WERI-Rb-1 (cell line): ENCODE measurements at regions not wholly inside any gene's neighbourhood (a gene's known extent, or its start where the extent isn't known, plus 50 kb on each side); places are given as distances from the start of the nearest gene placed in this dataset.

Experiments used
- DNase-seq: peaks from one replicate; pipeline ENCODE4 v3.0.0-alpha.2; 2020
- H3K27ac ChIP-seq: fragments of 250-450 bp; sonication (Bioruptor Pico); 2 replicates; pipeline ENCODE4 v1.5.1; 2020; ENCODE audit warnings: mild to moderate bottlenecking, moderate library complexity
- H3K27me3 ChIP-seq: fragments of 250-450 bp; sonication (Bioruptor Pico); 2 replicates; pipeline ENCODE4 v1.5.1; 2021; ENCODE audit warnings: mild to moderate bottlenecking, low read depth, moderate library complexity; ENCODE audit not compliant: insufficient read depth, severe bottlenecking
- H3K36me3 ChIP-seq: fragments of 250-450 bp; sonication (Bioruptor Pico); 2 replicates; pipeline ENCODE4 v1.5.1; 2020; ENCODE audit warnings: mild to moderate bottlenecking, moderate library complexity
- H3K4me3 ChIP-seq: 2 replicates; pipeline ENCODE4 v1.5.1; 2011; ENCODE audit warnings: low read depth, mild to moderate bottlenecking, control low read depth, low read length
- H3K9me3 ChIP-seq: fragments of 250-450 bp; sonication (Bioruptor Pico); 2 replicates; pipeline ENCODE4 v1.5.1; 2021; ENCODE audit warnings: mild to moderate bottlenecking, moderate library complexity; ENCODE audit not compliant: severe bottlenecking
- CTCF ChIP-seq: IDR thresholded peaks from 2 replicates; pipeline ENCODE4 v1.5.1; 2011; ENCODE audit warnings: low read depth, mild to moderate bottlenecking, control low read depth, inconsistent platforms, low read length

DNA sequence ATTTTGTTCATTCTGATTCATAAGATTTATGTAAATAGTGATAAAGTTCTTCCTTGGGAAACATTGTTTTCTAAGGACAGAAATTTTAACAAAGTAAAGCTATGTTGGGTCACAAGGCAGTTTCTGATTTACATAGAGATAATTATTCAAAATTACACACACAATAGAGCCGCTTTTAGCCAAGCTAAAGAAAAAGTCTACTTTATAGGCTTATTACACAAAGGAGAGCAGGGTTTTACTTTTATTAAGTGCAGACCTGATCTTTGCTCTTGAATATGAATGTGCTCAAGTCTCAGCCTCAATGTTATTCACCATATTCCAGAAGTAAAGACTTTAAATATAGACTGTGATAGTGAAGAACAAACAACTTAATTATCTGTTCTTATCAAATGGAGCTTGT, 787.8 kb upstream of the LINC00305 start:
- Histone ChIP-seq H3K9me3 (no peaks in the 10 kb centered on the region), H3K4me3 (no peak overlapping the region), H3K27me3 (no peaks in the 10 kb centered on the region), H3K36me3 (no peaks in the 10 kb centered on the region), H3K27ac (no peak overlapping the region)
- no peak for DNase-seq
- TF ChIP-seq CTCF = no peak

DNA sequence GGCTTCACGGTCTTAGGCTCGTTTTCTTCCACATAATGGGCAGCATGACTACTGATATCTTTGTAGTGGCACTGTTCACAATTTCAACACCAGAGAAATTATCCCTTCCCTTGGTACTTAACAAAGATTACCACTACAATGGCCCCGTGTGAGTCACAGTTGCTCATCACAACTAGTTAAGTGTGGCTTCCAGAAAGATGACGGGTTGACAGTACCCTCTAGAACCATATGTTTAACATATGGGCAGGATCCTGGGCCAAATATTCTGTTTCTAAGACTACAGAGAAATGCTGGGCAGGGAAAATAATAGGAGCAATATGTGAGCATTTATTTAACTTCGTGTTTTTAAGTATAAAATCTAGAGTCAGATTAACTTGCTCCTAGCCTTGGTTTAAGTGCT, 780.1 kb upstream of the LINC00305 start:
- no peaks in the 10 kb centered on the region for H3K36me3 ChIP-seq
- no peak for DNase-seq
- no peak for TF ChIP-seq CTCF
- no peak overlapping the region for H3K27ac ChIP-seq
- H3K4me3 ChIP-seq = no peak overlapping the region
- H3K9me3 ChIP-seq = no peaks in the 10 kb centered on the region
- no peaks in the 10 kb centered on the region for H3K27me3 ChIP-seq

DNA sequence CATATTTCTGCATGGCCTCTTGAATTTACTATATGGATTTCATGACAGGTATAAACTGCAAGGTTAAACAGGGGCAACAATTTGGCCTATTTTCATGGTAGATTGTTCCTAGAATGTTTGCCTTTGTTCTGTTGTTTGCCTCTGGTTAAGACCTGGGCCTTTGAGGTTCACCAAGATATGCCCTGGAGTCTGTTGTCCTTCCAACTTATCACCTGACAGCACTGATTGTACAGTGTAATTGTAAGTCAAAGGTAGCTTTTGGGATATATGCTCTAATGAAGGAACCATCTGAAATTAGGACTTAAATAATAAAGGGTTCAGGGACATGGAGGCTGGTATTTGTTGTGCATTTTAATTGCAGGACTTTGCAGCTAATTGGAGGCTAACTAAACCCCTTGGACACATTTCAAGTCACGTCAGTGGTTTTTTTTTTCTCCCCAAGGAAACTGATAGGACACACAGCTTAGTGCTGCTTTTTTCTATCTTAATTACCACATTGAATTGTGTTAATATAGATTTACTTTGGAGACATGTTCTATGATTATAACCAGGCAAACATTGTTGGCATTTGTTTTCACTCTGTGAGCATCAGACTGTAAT, 771.2 kb upstream of the LINC00305 start:
- no peaks in the 10 kb centered on the region for H3K27me3 ChIP-seq
- no peak overlapping the region for H3K4me3 ChIP-seq
- TF ChIP-seq CTCF = no peak
- H3K27ac ChIP-seq = no peak overlapping the region
- H3K36me3 ChIP-seq = no peaks in the 10 kb centered on the region
- H3K9me3 ChIP-seq = no peaks in the 10 kb centered on the region
- DNase-seq = no peak

GRCh38 chr18:64918851-64919250, 770.0 kb upstream of the LINC00305 start:
- H3K27ac ChIP-seq = no peak overlapping the region
- H3K4me3 ChIP-seq = no peak overlapping the region
- H3K27me3 ChIP-seq = no peaks in the 10 kb centered on the region
- H3K36me3 ChIP-seq = no peaks in the 10 kb centered on the region
- DNase-seq = no peak
- no peaks in the 10 kb centered on the region for H3K9me3 ChIP-seq
- TF ChIP-seq CTCF = no peak

GRCh38 chr18:64893349-64893748, 744.5 kb upstream of the LINC00305 start:
- Histone ChIP-seq H3K27ac (no peak overlapping the region), H3K4me3 (no peak overlapping the region), H3K27me3 (no peaks in the 10 kb centered on the region), H3K9me3 (no peaks in the 10 kb centered on the region), H3K36me3 (no peaks in the 10 kb centered on the region)
- TF ChIP-seq CTCF = no peak
- DNase-seq = no peak

DNA sequence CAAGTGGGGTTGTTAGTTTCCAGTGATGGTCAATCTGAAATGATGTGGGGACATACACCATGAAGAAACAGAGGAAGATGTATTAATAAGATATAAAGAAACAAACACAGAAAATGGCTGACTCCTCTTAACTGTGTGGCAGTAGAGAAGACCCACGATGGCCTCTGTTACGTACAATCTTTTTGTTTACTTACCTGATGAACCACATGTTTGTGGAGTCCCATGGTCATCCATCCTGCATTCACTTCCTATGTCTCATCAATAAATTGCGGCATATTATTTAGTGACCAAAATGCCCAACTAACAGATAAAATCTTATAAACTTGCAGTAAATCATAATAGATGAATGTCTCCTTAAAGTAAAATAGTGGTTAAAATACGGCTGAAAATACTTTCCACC, 740.1 kb upstream of the LINC00305 start:
- no peak for DNase-seq

More for the DNA sequence above, 740.1 kb upstream of the LINC00305 start:
- Histone ChIP-seq H3K4me3 (no peak overlapping the region), H3K9me3 (no peaks in the 10 kb centered on the region), H3K27me3 (no peaks in the 10 kb centered on the region), H3K27ac (no peak overlapping the region), H3K36me3 (no peaks in the 10 kb centered on the region)
- no peak for TF ChIP-seq CTCF
